ENCODE measurements at regions not wholly inside any gene's neighbourhood (a gene's known extent, or its start where the extent isn't known, plus 50 kb on each side); places are given as distances from the start of the nearest gene placed in this dataset.

- TF ChIP-seq CTCF (IDR thresholded peaks at IDR 0.05; ENCODE audit: low read depth, low read length, missing input control): no peak
- TF ChIP-seq RAD21 (IDR thresholded peaks at IDR 0.05): no peak
- TF ChIP-seq GABPA (IDR thresholded peaks at IDR 0.05 in 1 of 2, conservative IDR thresholded peaks at IDR 0.05 in 1 of 2): no peak
- no peak for TF ChIP-seq NR2F2 (IDR thresholded peaks at IDR 0.05)
- no peak for TF ChIP-seq EGR1 (IDR thresholded peaks at IDR 0.05; ENCODE audit: low read depth in 2 of 2)
- TF ChIP-seq SP1 (IDR thresholded peaks at IDR 0.05): no peak
- no peak for TF ChIP-seq REST (IDR thresholded peaks at IDR 0.05)
- no peak for TF ChIP-seq MAX (IDR thresholded peaks at IDR 0.05)
- TF ChIP-seq ATF3 (IDR thresholded peaks at IDR 0.05): no peak
- no peak for TF ChIP-seq YY1 (IDR thresholded peaks at IDR 0.05)
- no peak for TF ChIP-seq JUND (IDR thresholded peaks at IDR 0.05)
Observed at GRCh38 chr4:14359991-14360390, 642.3 kb upstream of the CPEB2 start.

Measured in liver (tissue), 3 donors.